ENCODE measurements at regions not wholly inside any gene's neighbourhood (a gene's known extent, or its start where the extent isn't known, plus 50 kb on each side); places are given as distances from the start of the nearest gene placed in this dataset.
A peak's percentile ranks its signal among the peaks of the same experiment; 100 is the strongest.

DNA sequence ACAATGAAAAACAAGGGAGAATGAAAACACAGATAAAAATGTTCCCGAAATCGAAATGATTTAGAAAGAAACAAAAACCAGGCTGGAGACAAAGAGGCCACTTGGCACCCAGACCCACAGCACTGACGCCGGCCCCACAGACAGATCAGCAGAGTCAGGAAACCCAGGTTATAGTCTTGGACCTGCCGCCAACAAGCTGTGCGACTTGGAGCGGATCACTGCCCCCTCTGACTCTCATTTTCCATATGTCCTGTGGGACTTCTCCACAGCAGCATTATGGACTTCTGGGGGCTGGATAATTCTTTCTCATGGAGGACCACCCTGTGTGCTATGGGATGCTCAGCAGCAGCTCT lies 72.4 kb downstream of the MATN1 start:
- no peak overlapping the region for H3K27ac ChIP-seq
- TF ChIP-seq POLR2A (IDR thresholded peaks at IDR 0.05) = no peak
- TF ChIP-seq, protein P1, sequence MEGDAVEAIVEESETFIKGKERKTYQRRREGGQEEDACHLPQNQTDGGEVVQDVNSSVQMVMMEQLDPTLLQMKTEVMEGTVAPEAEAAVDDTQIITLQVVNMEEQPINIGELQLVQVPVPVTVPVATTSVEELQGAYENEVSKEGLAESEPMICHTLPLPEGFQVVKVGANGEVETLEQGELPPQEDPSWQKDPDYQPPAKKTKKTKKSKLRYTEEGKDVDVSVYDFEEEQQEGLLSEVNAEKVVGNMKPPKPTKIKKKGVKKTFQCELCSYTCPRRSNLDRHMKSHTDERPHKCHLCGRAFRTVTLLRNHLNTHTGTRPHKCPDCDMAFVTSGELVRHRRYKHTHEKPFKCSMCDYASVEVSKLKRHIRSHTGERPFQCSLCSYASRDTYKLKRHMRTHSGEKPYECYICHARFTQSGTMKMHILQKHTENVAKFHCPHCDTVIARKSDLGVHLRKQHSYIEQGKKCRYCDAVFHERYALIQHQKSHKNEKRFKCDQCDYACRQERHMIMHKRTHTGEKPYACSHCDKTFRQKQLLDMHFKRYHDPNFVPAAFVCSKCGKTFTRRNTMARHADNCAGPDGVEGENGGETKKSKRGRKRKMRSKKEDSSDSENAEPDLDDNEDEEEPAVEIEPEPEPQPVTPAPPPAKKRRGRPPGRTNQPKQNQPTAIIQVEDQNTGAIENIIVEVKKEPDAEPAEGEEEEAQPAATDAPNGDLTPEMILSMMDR (IDR thresholded peaks at IDR 0.05) = no peak
- no peak for TF ChIP-seq POLR2AphosphoS5 (IDR thresholded peaks at IDR 0.05)
- TF ChIP-seq EP300 (IDR thresholded peaks at IDR 0.05) = no peak
- WGBS, 2 donors = 69 to 79% methylated on average over 7 of the region's 7 CpGs
- H3K27me3 ChIP-seq = no peaks in the 10 kb centered on the region
- H3K4me1 ChIP-seq = peaks cover 0 to 2% (median 0%) of the 10 kb centered on the region in 4 donors
- no peaks in the 10 kb centered on the region for H3K9me3 ChIP-seq
- DNase-seq = no peak
- no peaks in the 10 kb centered on the region for H3K36me3 ChIP-seq
- ATAC-seq (ENCODE audit: low FRiP score in 2 of 2) = no peak
- no peak overlapping the region for H3K4me3 ChIP-seq

DNA sequence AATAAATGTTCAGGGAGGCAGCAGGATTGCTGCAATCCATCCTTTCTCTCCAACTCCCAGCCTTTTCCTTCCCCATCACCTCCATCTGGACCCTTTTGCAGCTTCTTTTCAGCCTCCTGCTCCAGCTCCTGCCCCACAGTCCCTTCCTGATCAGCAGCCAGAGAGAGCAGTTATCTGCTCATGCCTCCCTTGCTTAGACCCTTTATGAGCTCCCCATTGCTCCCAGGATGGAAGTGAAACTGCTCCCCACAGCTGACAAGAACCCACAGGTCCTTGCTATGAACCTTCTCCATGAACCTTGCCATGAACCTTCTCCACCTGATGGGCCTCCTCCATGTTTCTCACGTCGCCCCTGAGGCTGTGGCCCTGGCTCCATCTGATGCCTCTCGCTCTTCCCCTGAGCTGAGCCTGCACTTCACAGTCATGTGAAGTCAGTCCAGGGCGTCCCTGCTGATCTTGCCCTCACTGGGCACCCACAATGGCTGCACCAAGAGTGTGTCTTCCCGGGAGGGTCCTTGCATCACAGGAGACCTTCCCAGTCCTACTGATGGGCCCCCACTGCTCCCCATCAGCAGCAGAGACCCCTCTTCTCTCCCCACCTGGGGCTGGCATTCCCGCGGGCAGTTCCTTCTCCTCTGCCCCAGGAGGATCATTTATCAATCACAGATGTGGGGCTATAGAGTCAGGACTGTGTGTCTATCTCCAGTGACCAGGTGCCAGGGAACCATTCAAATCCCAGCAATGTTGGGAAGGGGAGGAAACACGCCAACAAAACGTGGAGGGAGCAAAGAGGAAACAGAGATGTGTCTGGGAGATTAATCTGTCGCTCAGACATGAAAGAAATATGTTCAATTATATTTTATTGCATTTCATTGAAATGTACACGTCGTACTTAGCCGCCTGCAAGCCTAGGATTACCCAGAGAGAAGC lies 73.1 kb downstream of the MATN1 start:
- H3K4me3 ChIP-seq = no peak overlapping the region
- ATAC-seq (ENCODE audit: low FRiP score in 2 of 2) (no peak), DNase-seq (no peak)
- 53 to 63% methylated on average over 13 of the region's 13 CpGs for WGBS, 2 donors
- no peak for TF ChIP-seq POLR2AphosphoS5 (IDR thresholded peaks at IDR 0.05)
- no peak for TF ChIP-seq EP300 (IDR thresholded peaks at IDR 0.05)
- no peak for TF ChIP-seq POLR2A (IDR thresholded peaks at IDR 0.05)
- TF ChIP-seq, protein P1 (IDR thresholded peaks at IDR 0.05) = no peak
- H3K9me3 ChIP-seq = no peaks in the 10 kb centered on the region
- no peaks in the 10 kb centered on the region for H3K36me3 ChIP-seq
- H3K4me1 ChIP-seq = peaks cover 0 to 2% (median 0%) of the 10 kb centered on the region in 4 donors
- H3K27ac ChIP-seq = no peak overlapping the region
- H3K27me3 ChIP-seq = no peaks in the 10 kb centered on the region

DNA sequence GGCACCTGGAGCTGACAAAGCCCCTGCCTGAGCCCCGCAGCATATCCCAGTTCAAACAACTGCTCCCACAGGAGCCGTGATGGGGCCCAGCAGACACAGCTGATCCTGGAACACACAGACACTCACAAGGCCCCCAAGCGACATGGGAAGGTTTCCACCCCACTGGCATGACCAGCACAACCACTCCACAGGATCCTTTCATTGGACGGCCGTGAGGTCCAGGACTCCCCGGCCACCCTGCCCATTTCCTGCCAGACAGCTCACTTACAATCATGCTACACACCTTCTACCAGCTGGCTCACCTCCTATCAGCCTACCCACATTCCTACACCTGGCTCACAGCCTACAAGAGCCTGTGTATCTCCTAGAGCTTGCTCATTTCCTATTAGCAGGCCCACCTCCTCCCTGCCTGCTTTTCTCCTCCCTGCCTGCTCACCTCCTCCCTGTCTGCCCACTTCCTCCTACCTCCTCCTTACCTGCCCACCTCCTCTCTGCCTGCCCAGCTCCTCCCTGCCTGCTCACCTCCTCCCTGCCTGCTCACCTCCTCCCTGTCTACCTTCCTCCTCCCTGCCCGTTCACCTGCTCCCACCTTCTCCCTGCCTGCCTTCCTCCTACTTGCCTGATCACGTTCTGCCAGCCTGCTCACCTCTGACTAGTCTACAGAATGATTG lies 73.9 kb downstream of the MATN1 start:
- ATAC-seq (ENCODE audit: low FRiP score in 2 of 2) (peak in 1 of 2 donors; percentile 42), DNase-seq (no peak)
- Histone ChIP-seq H3K27me3 (no peaks in the 10 kb centered on the region), H3K4me1 (peaks cover 0 to 2% (median 0%) of the 10 kb centered on the region in 4 donors), H3K4me3 (no peak overlapping the region), H3K27ac (no peak overlapping the region), H3K36me3 (no peaks in the 10 kb centered on the region), H3K9me3 (no peaks in the 10 kb centered on the region)
- WGBS, 2 donors = 41 to 52% methylated on average over 6 to 8 of the region's 8 CpGs
- TF ChIP-seq, protein P1 (IDR thresholded peaks at IDR 0.05) = no peak
- no peak for TF ChIP-seq EP300 (IDR thresholded peaks at IDR 0.05)

DNA sequence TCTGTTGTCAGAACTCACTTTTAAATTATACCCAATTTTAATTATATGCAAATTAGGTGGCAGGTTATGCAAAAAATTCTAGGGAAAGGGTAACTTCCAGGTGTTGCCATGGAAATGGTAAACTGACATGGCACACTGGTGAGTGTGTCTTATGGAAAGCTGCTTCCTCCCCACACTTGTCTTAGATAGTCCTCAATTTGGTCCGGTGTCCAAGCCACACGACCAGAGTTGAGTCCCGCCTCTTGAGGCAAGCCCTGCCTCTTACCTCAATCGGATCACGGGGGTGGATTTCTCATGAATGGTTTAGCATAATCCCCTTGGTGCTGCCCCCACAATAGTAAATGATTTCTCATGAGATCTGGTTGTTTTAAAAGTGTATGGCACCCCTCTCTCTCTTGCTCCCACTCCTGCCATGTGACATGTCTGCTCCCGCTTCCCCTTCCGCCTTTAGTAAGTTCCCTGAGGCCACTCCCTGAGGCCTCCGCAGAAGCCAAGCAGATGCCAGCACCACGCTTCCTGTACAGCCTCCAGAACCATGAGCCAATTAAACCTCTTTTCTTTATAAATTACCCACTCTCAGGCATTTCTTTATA lies 74.9 kb downstream of the MATN1 start:
- no peak for TF ChIP-seq POLR2AphosphoS5 (IDR thresholded peaks at IDR 0.05)
- TF ChIP-seq EP300 (IDR thresholded peaks at IDR 0.05) = no peak
- TF ChIP-seq, protein P1 (IDR thresholded peaks at IDR 0.05) = no peak
- no peak for TF ChIP-seq POLR2A (IDR thresholded peaks at IDR 0.05)
- 72 to 84% methylated on average over 9 of the region's 9 CpGs for whole genome bisulfite sequencing, 2 donors
- H3K9me3 ChIP-seq = no peaks in the 10 kb centered on the region
- ATAC-seq (ENCODE audit: low FRiP score in 2 of 2) (no peak), DNase-seq (no peak)
- H3K4me1 ChIP-seq = peaks cover 0 to 2% (median 0%) of the 10 kb centered on the region in 4 donors
- H3K36me3 ChIP-seq = no peaks in the 10 kb centered on the region
- H3K27me3 ChIP-seq = no peaks in the 10 kb centered on the region
- no peak overlapping the region for H3K4me3 ChIP-seq
- no peak overlapping the region for H3K27ac ChIP-seq

All from upper lobe of left lung (tissue), 6 donors.